Ishikawa (cell line): ENCODE measurements at regions not wholly inside any gene's neighbourhood (a gene's known extent, or its start where the extent isn't known, plus 50 kb on each side); places are given as distances from the start of the nearest gene placed in this dataset.

Experiments used
- CEBPB ChIP-seq: IDR thresholded peaks from 2 replicates; pipeline ENCODE4 v1.6.1; 2012
- CREB1 ChIP-seq: IDR thresholded peaks from 2 replicates; pipeline ENCODE4 v1.6.1; 2012; ENCODE audit warnings: low read depth
- EGR1 ChIP-seq: IDR thresholded peaks from 2 replicates; pipeline ENCODE4 v1.6.1; 2012
- EP300 ChIP-seq: IDR thresholded peaks from 2 replicates; pipeline ENCODE4 v1.6.1; 2012; ENCODE audit warnings: borderline replicate concordance
- FOXM1 ChIP-seq: IDR thresholded peaks from 2 replicates; pipeline ENCODE4 v1.6.1; 2012; ENCODE audit warnings: low read depth, borderline replicate concordance
- MAX ChIP-seq: IDR thresholded peaks from 2 replicates; pipeline ENCODE4 v1.6.1; 2012
- NFIC ChIP-seq: IDR thresholded peaks from 2 replicates; pipeline ENCODE4 v1.6.1; 2012
- RAD21 ChIP-seq: IDR thresholded peaks from 2 replicates; pipeline ENCODE4 v1.6.1; 2012; ENCODE audit warnings: low read depth
- REST ChIP-seq: IDR thresholded peaks from 2 replicates; pipeline ENCODE4 v1.6.1; 2012; ENCODE audit warnings: low read depth, mild to moderate bottlenecking
- TAF1 ChIP-seq: IDR thresholded peaks from 2 replicates; pipeline ENCODE4 v1.6.1; 2012; ENCODE audit warnings: low read depth, mild to moderate bottlenecking
- TCF12 ChIP-seq: IDR thresholded peaks from 2 replicates; pipeline ENCODE4 v1.6.1; 2012; ENCODE audit warnings: low read depth
- TEAD4 ChIP-seq: IDR thresholded peaks from 2 replicates; pipeline ENCODE4 v1.6.1; 2012
- USF1 ChIP-seq: IDR thresholded peaks from 2 replicates; pipeline ENCODE4 v1.6.1; 2012
- YY1 ChIP-seq: IDR thresholded peaks from 2 replicates; pipeline ENCODE4 v1.6.1; 2012; ENCODE audit warnings: low read depth
- ZBTB7A ChIP-seq: IDR thresholded peaks from 2 replicates; pipeline ENCODE4 v1.6.1; 2012; ENCODE audit warnings: low read depth

GRCh38 chr2:12176623-12177454 is 430.4 kb downstream of the LPIN1 start:
- TF ChIP-seq CREB1 (no peak), USF1 (no peak), FOXM1 (no peak), TEAD4 (no peak), CEBPB (no peak), ZBTB7A (no peak), MAX (no peak), TAF1 (no peak), YY1 (no peak), REST (no peak), NFIC (no peak), RAD21 (no peak), TCF12 (no peak), EGR1 (no peak), EP300 (no peak)

- TF ChIP-seq REST = no peak
- TF ChIP-seq TEAD4 = no peak
- TF ChIP-seq USF1 = no peak
- TF ChIP-seq FOXM1 = no peak
- TF ChIP-seq EGR1 = no peak
- TF ChIP-seq MAX = no peak
- no peak for TF ChIP-seq CEBPB
- no peak for TF ChIP-seq TCF12
- no peak for TF ChIP-seq NFIC
- TF ChIP-seq CREB1 = no peak
- TF ChIP-seq TAF1 = no peak
- TF ChIP-seq ZBTB7A = no peak
- TF ChIP-seq EP300 = no peak
- no peak for TF ChIP-seq YY1
- TF ChIP-seq RAD21 = no peak
These were observed 431.2 kb downstream of the LPIN1 start for GRCh38 chr2:12177455-12178288.

GRCh38 chr2:12178289-12179080 is 432.1 kb downstream of the LPIN1 start:
- TF ChIP-seq TAF1 (no peak), YY1 (no peak), TCF12 (no peak), CREB1 (no peak), REST (no peak), EP300 (no peak), RAD21 (no peak), FOXM1 (no peak), EGR1 (no peak), NFIC (no peak)
